SK-N-SH treated with all-trans-retinoic acid at 6 μM for 48 hours (cell line): ENCODE measurements at regions not wholly inside any gene's neighbourhood (a gene's known extent, or its start where the extent isn't known, plus 50 kb on each side); places are given as distances from the start of the nearest gene placed in this dataset.

Experiments
- ATAC-seq: fragments of 200-7000 bp; cut with Tn5 transposase; 3 replicates; pipeline ENCODE4 v1.9.1; 2020; ENCODE audit warnings: mild to moderate bottlenecking, moderate library complexity
- ARNTL ChIP-seq: fragments of 450-650 bp; formaldehyde crosslinking; IDR thresholded peaks from 2 replicates; pipeline ENCODE4 v1.5.0; 2020; ENCODE audit warnings: low read depth, mild to moderate bottlenecking, moderate library complexity, borderline replicate concordance
- BACH2 ChIP-seq: fragments of 250-450 bp; sonication (Bioruptor Pico); IDR thresholded peaks from 2 replicates; pipeline ENCODE4 v1.9.0; 2021; ENCODE audit warnings: mild to moderate bottlenecking, borderline replicate concordance
- ESRRG ChIP-seq: fragments of 250-450 bp; sonication (Bioruptor Pico); IDR thresholded peaks from 2 replicates; pipeline ENCODE4 v1.6.1; 2021; ENCODE audit warnings: mild to moderate bottlenecking
- GLIS3 ChIP-seq: fragments of 250-450 bp; sonication (Bioruptor Pico); IDR thresholded peaks from 2 replicates; pipeline ENCODE4 v1.5.0; 2020; ENCODE audit warnings: mild to moderate bottlenecking, moderate library complexity
- ISL1 ChIP-seq: fragments of 250-450 bp; sonication (Bioruptor Pico); IDR thresholded peaks from 2 replicates; pipeline ENCODE4 v2.1.2; 2022; ENCODE audit warnings: mild to moderate bottlenecking, moderate library complexity
- OSR1 ChIP-seq: fragments of 250-450 bp; sonication (Bioruptor Pico); IDR thresholded peaks from 2 replicates; pipeline ENCODE4 v1.8.0; 2022; ENCODE audit warnings: moderate library complexity, mild to moderate bottlenecking, inconsistent platforms
- POU6F1 ChIP-seq: fragments of 250-450 bp; sonication (Bioruptor Pico); IDR thresholded peaks from 2 replicates; pipeline ENCODE4 v1.8.0; 2021; ENCODE audit warnings: low read depth, mild to moderate bottlenecking, moderate library complexity, borderline replicate concordance
- PPARA ChIP-seq: fragments of 250-450 bp; sonication (Bioruptor Pico); IDR thresholded peaks from 2 replicates; pipeline ENCODE4 v1.5.0; 2020; ENCODE audit warnings: mild to moderate bottlenecking, borderline replicate concordance
- RARB ChIP-seq: fragments of 250-450 bp; sonication (Bioruptor Pico); IDR thresholded peaks from 2 replicates; pipeline ENCODE4 v1.8.0; 2021; ENCODE audit warnings: mild to moderate bottlenecking, moderate library complexity
- SNAI2 ChIP-seq: fragments of 250-450 bp; sonication (Bioruptor Pico); IDR thresholded peaks from 2 replicates; pipeline ENCODE4 v1.5.0; 2020; ENCODE audit warnings: mild to moderate bottlenecking, moderate library complexity
- TCF4 ChIP-seq: fragments of 250-450 bp; sonication (Bioruptor Pico); IDR thresholded peaks from 2 replicates; pipeline ENCODE4 v1.8.0; 2021; ENCODE audit warnings: mild to moderate bottlenecking, moderate library complexity, borderline replicate concordance
- TOX ChIP-seq: fragments of 250-450 bp; sonication (Bioruptor Pico); IDR thresholded peaks from 2 replicates; pipeline ENCODE4 v1.8.0; 2021; ENCODE audit warnings: mild to moderate bottlenecking, moderate library complexity, borderline replicate concordance
- TSHZ2 ChIP-seq: fragments of 250-450 bp; sonication (Bioruptor Pico); IDR thresholded peaks from 2 replicates; pipeline ENCODE4 v1.5.0; 2020; ENCODE audit warnings: mild to moderate bottlenecking, moderate library complexity
- ZC3H10 ChIP-seq: fragments of 250-450 bp; sonication (Bioruptor Pico); IDR thresholded peaks from 2 replicates; pipeline ENCODE4 v1.5.1; 2021; ENCODE audit warnings: mild to moderate bottlenecking, moderate library complexity
- ZFP3 ChIP-seq: fragments of 250-450 bp; sonication (Bioruptor Pico); IDR thresholded peaks from 2 replicates; pipeline ENCODE4 v1.5.0; 2020; ENCODE audit warnings: mild to moderate bottlenecking, moderate library complexity
- ZFP30 ChIP-seq: fragments of 450-650 bp; formaldehyde crosslinking; IDR thresholded peaks from 2 replicates; pipeline ENCODE4 v1.5.0; 2022; ENCODE audit warnings: mild to moderate bottlenecking, moderate library complexity
- ZNF565 ChIP-seq: fragments of 450-650 bp; formaldehyde crosslinking; conservative IDR thresholded peaks from 2 replicates; pipeline ENCODE4 v1.5.0; 2020; ENCODE audit warnings: low read depth, mild to moderate bottlenecking, moderate library complexity
- ZNF70 ChIP-seq: fragments of 450-650 bp; formaldehyde crosslinking; IDR thresholded peaks from 2 replicates; pipeline ENCODE4 v1.5.0; 2020; ENCODE audit warnings: mild to moderate bottlenecking, moderate library complexity
- TF ChIP-seq, protein P1 (sequence below): fragments of 250-450 bp; sonication (Bioruptor Pico); IDR thresholded peaks from 2 replicates; pipeline ENCODE4 v1.5.1; 2020; ENCODE audit warnings: low read depth, mild to moderate bottlenecking, moderate library complexity
- TF ChIP-seq, protein P2 (sequence below): fragments of 250-450 bp; sonication (Bioruptor Pico); IDR thresholded peaks from 2 replicates; pipeline ENCODE4 v1.8.0; 2020; ENCODE audit warnings: mild to moderate bottlenecking, moderate library complexity, borderline replicate concordance

DNA sequence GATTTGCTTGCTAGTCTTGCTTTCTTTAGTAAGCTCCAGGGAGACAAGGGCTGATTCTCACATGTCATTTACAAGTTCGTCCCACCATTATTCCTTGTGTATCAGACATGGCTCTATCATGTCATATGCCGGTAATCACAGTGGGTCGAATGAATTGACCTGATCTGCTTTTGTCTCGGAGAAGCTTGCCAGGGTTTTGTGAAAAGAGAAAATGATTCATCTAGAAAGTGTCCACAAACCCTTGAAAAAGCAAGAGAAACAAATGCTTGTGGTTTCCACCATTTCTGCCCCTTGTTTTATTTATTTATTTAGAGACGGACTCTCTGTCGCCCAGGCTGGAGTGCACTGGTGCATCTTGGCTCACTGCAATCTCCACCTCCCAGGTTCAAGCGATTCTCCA lies 278.5 kb downstream of the TCF7L2 start:
- ATAC-seq: no peak
- TF ChIP-seq ZNF70 (CRISPR knock-in tag): no peak
- no peak for TF ChIP-seq PPARA (CRISPR knock-in tag)
- TF ChIP-seq TSHZ2: no peak
- no peak for TF ChIP-seq ARNTL (CRISPR knock-in tag)
- no peak for TF ChIP-seq ZC3H10
- no peak for TF ChIP-seq RARB (CRISPR knock-in tag)
- TF ChIP-seq, protein P1, sequence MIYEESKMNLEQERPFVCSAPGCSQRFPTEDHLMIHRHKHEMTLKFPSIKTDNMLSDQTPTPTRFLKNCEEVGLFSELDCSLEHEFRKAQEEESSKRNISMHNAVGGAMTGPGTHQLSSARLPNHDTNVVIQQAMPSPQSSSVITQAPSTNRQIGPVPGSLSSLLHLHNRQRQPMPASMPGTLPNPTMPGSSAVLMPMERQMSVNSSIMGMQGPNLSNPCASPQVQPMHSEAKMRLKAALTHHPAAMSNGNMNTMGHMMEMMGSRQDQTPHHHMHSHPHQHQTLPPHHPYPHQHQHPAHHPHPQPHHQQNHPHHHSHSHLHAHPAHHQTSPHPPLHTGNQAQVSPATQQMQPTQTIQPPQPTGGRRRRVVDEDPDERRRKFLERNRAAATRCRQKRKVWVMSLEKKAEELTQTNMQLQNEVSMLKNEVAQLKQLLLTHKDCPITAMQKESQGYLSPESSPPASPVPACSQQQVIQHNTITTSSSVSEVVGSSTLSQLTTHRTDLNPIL (CRISPR knock-in tag): no peak
- no peak for TF ChIP-seq SNAI2
- TF ChIP-seq POU6F1 (CRISPR knock-in tag): no peak
- TF ChIP-seq ZFP30 (CRISPR knock-in tag): no peak
- no peak for TF ChIP-seq TCF4 (CRISPR knock-in tag)

DNA sequence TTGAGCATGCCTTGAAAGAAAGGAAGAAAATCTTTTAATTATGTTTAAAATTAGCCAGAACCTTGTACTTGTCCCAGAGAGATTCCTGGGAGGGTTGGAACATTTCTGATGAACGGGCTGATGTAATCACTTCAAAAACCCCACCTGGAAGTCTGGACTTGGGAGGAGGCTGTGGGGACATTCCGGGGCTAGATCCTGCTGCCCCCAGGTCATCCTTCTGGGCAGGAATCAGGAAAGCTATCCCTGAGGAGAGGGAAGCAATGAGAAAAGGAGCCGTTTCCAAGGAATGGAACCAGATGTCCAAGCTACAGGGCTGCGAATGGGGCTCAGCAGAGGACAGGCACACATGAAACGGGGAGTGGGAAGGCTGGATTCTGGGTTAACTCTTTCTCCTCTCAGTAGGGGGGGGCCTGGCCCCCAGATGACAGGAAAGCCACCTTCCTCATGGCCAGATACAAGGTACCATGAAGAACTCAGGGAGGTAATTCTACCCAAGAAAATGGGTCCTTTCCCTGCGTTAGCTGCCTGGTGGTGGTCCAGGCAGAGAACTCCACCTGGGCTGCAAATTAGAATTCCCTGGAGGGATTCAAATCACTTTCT lies 280.1 kb downstream of the TCF7L2 start:
- ATAC-seq: no peak

More for the DNA sequence above, 280.1 kb downstream of the TCF7L2 start:
- TF ChIP-seq TCF4 (CRISPR knock-in tag) (no peak), PPARA (CRISPR knock-in tag) (no peak), ZNF70 (CRISPR knock-in tag) (no peak), TSHZ2 (no peak), ZFP30 (CRISPR knock-in tag) (no peak), POU6F1 (CRISPR knock-in tag) (no peak), GLIS3 (CRISPR knock-in tag) (no peak), BACH2 (CRISPR knock-in tag) (no peak), ESRRG (no peak), ISL1 (CRISPR knock-in tag) (no peak), ZC3H10 (no peak), SNAI2 (no peak), ZNF565 (no peak), ZFP3 (no peak), OSR1 (CRISPR knock-in tag) (no peak), TOX (CRISPR knock-in tag) (no peak)
- TF ChIP-seq, protein P1 (CRISPR knock-in tag): no peak
- TF ChIP-seq, protein P2, sequence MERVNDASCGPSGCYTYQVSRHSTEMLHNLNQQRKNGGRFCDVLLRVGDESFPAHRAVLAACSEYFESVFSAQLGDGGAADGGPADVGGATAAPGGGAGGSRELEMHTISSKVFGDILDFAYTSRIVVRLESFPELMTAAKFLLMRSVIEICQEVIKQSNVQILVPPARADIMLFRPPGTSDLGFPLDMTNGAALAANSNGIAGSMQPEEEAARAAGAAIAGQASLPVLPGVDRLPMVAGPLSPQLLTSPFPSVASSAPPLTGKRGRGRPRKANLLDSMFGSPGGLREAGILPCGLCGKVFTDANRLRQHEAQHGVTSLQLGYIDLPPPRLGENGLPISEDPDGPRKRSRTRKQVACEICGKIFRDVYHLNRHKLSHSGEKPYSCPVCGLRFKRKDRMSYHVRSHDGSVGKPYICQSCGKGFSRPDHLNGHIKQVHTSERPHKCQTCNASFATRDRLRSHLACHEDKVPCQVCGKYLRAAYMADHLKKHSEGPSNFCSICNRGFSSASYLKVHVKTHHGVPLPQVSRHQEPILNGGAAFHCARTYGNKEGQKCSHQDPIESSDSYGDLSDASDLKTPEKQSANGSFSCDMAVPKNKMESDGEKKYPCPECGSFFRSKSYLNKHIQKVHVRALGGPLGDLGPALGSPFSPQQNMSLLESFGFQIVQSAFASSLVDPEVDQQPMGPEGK (CRISPR knock-in tag): no peak
